GM21723 (cell line): ENCODE measurements at regions not wholly inside any gene's neighbourhood (a gene's known extent, or its start where the extent isn't known, plus 50 kb on each side); places are given as distances from the start of the nearest gene placed in this dataset.
"Not testable (repeated sequence)": the region's sequence is repeated elsewhere in the genome, so short reads cannot be mapped to it uniquely, and the experiment has no call there.

ENCODE experiments used
- ATAC-seq: cut with Tn5 transposase; IDR thresholded peaks from one replicate; pipeline ENCODE4 v1.9.1; 2021; ENCODE audit warnings: mild to moderate bottlenecking, moderate library complexity; ENCODE audit not compliant: unreplicated experiment

DNA sequence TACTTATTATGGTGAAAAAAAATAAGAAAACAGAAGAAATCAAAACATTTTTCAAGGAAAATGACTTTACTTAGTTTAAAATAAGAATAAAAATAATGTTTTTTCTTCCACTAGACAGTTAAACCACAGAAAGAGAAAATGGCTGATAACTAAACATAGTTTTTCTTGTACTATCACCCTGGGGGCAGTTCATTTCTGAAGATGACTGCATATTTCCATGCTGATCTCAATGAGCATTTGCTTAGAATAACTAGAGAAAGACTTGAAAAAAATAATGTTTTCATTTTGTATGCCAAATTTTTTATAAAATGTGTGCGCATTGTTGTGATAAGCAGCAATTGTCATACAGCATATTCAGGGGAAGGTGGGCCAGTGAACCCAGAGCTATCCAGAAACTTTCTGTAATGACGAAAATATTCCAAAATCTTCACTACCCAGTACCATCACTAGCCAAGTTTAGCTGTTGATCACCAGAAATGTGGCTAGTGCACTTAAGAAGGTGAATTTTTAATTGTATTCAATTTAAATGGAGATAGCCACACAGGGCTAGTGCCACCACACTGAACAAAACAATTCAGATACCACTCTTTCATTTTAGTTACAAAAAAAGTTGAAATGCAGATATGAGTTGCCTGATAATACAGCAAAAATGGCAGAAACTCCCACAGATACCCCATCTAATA lies 513.4 kb upstream of the NETO1 start:
- ATAC-seq = no peak

DNA sequence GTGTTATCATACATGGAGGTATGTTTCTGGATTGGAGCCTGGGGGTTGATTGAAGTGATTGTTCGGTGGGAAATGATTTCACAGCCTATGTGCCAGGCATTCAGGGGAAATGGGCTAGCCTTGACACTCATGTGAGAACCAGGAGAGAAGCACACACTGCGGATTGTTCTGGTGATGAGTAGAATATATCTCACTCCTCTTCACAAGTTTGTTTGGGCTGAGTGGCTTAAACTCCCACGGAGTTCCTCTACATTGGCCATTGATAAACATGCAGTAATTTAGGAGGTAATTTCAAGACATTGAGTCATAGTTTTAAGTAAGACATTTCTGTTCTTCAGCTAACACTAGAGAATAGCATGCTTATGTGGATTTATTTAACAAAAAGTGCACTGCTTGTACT lies 498.9 kb upstream of the NETO1 start:
- no peak for ATAC-seq

- no peak for ATAC-seq
These were observed 497.2 kb upstream of the NETO1 start for GRCh38 chr18:73365018-73365417.

DNA sequence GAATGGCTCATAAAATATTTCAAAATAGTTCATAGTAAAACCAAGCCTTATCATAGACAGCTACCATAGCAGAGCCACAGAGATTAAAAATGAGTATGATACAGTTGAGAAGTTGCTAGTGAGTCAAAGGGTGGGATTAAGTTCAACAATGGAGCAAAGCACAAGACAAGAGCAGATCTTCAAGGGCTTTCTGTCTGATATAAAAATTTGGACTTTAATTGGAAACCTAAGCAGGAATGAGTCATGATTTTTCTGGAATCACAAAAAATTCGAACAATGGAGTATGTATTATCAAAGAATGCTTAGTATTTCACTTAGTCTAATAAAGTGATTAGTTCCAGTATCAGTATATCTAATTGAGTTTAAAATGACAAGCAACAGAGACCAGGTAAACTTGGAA lies 487.3 kb upstream of the NETO1 start:
- no peak for ATAC-seq

- ATAC-seq = no peak
These were observed 484.8 kb upstream of the NETO1 start for GRCh38 chr18:73352546-73352945.

GRCh38 chr18:73340135-73340977 lies 472.6 kb upstream of the NETO1 start:
- no peak for ATAC-seq

DNA sequence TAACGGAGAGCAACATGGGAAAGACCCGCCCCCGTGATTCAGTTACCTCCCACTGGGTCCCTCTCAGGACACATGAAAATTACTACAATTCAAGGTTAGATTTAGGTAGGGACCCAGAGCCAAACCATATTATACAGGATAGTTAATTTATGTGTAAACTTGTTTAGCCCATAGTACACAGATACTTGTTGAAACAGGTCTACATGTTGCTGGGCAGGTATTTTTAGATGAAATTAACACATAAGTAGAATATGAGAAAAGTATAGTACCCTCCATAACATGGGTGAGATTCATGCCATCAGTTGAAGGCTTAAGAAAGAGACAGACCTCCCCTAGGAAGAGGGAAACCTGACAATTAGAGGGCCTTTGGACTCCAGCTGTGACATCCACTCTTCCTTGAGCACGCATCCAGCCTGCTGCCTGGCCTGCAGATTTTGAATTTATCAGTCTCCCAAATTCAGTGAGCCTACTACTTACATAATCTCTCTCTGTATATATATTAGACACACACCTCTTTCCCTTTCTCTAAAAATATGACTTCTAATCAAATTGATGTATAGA lies 463.5 kb upstream of the NETO1 start:
- no peak for ATAC-seq

- not testable (repeated sequence) for ATAC-seq
These were observed 462.3 kb upstream of the NETO1 start for GRCh38 chr18:73330106-73330505.

GRCh38 chr18:73324187-73324831 lies 456.5 kb upstream of the NETO1 start:
- not testable (repeated sequence) for ATAC-seq

- ATAC-seq = no peak
These were observed 451.1 kb upstream of the NETO1 start for GRCh38 chr18:73318739-73319479.

DNA sequence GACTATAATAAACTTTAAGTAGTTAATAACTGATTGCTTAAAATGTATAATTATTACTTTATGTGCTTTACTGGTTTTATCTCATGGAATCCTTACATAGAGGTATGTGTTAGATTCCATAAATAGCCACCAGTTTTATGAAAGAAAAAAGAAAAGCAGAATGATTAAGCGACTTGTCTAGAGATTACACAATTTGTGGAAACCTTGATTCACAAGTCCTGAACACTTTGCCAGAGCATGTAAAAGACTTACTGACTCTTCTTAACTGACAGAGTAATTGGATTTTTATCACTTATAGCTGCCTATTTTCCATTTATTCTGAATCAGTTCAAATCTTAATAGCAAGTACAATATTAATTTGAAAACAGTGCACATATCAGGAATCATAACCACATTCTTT lies 448.7 kb upstream of the NETO1 start:
- no peak for ATAC-seq

- ATAC-seq = no peak
These were observed 447.6 kb upstream of the NETO1 start for GRCh38 chr18:73315381-73315780.

GRCh38 chr18:73313476-73313875 lies 445.7 kb upstream of the NETO1 start:
- ATAC-seq = no peak

DNA sequence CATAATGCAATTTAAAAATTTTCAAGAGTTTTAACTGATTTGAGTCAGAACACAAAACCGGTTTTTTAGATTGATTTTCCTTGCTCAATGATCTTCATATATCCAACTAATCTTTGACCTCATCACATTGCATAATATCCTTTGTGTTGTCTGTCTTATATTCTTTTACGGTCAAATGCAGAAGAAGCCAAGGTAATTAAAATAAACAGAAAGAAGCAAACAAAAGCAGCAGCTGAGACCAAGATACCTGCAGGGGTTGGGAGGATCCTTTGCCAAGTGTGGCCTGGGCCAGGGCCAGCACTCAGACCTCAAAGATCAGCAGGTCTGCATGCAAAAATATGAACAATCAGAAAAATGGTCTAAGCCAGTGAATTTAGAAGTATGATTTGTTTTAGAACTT lies 428.9 kb upstream of the NETO1 start:
- no peak for ATAC-seq

GRCh38 chr18:73292156-73292555 lies 424.4 kb upstream of the NETO1 start:
- no peak for ATAC-seq

DNA sequence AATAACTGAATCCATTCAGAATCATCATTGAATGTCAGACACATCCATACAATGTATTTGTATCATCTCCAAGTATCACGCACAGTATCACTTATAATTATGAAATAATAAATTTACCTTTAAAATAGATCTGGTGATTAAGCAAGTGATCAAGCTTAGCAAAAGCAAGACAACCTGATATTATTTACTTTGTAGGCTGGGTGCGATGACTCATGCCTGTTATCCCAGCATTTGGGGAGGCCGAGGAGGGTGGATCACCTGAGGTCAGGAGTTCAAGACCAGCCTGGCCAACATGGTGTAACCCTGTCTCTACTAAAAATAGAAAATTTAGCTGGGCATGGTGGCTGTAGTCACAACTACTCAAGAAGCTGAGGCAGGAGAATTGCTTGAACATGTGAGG lies 421.0 kb upstream of the NETO1 start:
- no peak for ATAC-seq

GRCh38 chr18:73286584-73286983 lies 418.8 kb upstream of the NETO1 start:
- ATAC-seq = no peak

- no peak for ATAC-seq
These were observed 416.0 kb upstream of the NETO1 start for GRCh38 chr18:73283788-73284187.

DNA sequence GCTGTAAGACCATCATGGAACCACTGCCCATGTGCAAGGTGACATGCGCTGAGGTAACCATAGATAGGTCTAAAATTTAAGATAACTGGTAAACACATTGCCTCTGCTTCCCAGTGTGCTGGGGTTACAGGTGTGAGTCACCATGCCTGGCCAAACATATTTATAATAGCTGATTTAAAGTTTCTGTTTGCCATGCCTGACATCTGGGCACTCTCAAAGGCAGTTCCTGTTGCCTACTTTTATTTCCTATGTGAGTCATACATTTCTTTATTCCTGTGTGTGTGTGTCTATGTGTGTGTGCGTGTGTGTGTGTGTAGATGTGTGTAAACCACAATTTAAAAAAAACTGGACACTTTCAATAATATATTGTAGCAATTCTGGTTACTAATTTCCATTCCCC lies 415.2 kb upstream of the NETO1 start:
- no peak for ATAC-seq

DNA sequence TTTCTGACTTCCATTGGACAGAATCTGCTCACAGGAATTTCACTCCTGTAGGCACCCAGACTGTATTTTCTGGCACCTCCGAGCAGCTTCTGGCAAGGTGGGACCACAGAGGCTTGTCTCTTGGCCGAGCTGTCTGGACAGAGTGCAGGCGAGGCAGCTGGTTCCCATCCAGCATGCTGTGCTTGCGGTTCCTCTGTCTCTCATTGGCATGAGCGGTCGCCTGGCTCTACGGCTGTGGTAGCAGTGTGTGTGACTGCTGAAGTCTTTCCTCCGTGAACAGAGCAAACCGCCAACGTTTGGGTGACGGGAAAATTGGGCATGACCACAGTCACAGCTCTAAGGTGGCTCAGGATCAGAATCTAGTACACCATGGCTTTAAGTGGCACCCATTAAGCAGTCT lies 411.7 kb upstream of the NETO1 start:
- no peak for ATAC-seq
